M059J (cell line): ENCODE measurements at regions not wholly inside any gene's neighbourhood (a gene's known extent, or its start where the extent isn't known, plus 50 kb on each side); places are given as distances from the start of the nearest gene placed in this dataset.
"Not testable (repeated sequence)": the region's sequence is repeated elsewhere in the genome, so short reads cannot be mapped to it uniquely, and the experiment has no call there.

Source experiments
- DNase-seq: peaks from one replicate; pipeline ENCODE4 v3.0.0-alpha.2; 2012; ENCODE audit warnings: low read depth

- DNase-seq = not testable (repeated sequence)
These were observed 435.8 kb downstream of the SHISA9 start for GRCh38 chr16:13336907-13337881.

- no peak for DNase-seq
These were observed 436.6 kb downstream of the SHISA9 start for GRCh38 chr16:13338044-13338443.

- DNase-seq = no peak
These were observed 441.3 kb downstream of the SHISA9 start for GRCh38 chr16:13342675-13343074.

- DNase-seq = peak; percentile 47
These were observed 442.6 kb downstream of the SHISA9 start for GRCh38 chr16:13344001-13344400.

- DNase-seq = no peak
These were observed 447.0 kb downstream of the SHISA9 start for GRCh38 chr16:13348416-13348815.

GRCh38 chr16:13350000-13350399, 448.6 kb downstream of the SHISA9 start:
- no peak for DNase-seq

GRCh38 chr16:13351181-13351580, 449.8 kb downstream of the SHISA9 start:
- DNase-seq = no peak

- DNase-seq = no peak
These were observed 450.3 kb downstream of the SHISA9 start for GRCh38 chr16:13351601-13352217.

- DNase-seq = not testable (repeated sequence)
These were observed 451.4 kb downstream of the SHISA9 start for GRCh38 chr16:13352796-13353195.

GRCh38 chr16:13357842-13358241, 456.4 kb downstream of the SHISA9 start:
- not testable (repeated sequence) for DNase-seq

- DNase-seq = no peak
These were observed 458.4 kb downstream of the SHISA9 start for GRCh38 chr16:13359835-13360234.

GRCh38 chr16:13372421-13372820, 471.0 kb downstream of the SHISA9 start:
- DNase-seq = no peak

GRCh38 chr16:13376174-13376573, 474.8 kb downstream of the SHISA9 start:
- no peak for DNase-seq

GRCh38 chr16:13377143-13377542, 475.7 kb downstream of the SHISA9 start:
- DNase-seq = no peak

GRCh38 chr16:13378151-13378550, 476.8 kb downstream of the SHISA9 start:
- DNase-seq = peak; percentile 50

GRCh38 chr16:13379266-13379665, 477.9 kb downstream of the SHISA9 start:
- DNase-seq = no peak

- DNase-seq = not testable (repeated sequence)
These were observed 484.0 kb downstream of the SHISA9 start for GRCh38 chr16:13385156-13386040.

GRCh38 chr16:13390093-13390985, 488.9 kb downstream of the SHISA9 start:
- DNase-seq = peak; percentile 26

- DNase-seq = no peak
These were observed 489.5 kb downstream of the SHISA9 start for GRCh38 chr16:13390986-13391305.

GRCh38 chr16:13391337-13391736, 489.9 kb downstream of the SHISA9 start:
- DNase-seq = no peak

GRCh38 chr16:13392341-13392740, 490.9 kb downstream of the SHISA9 start:
- DNase-seq = no peak
